Natural killer cell (primary cell): ENCODE measurements at regions not wholly inside any gene's neighbourhood (a gene's known extent, or its start where the extent isn't known, plus 50 kb on each side); places are given as distances from the start of the nearest gene placed in this dataset.

Source experiments
- ATAC-seq, 3 donors: fragments of 150-1000 bp in 2 of 3; fragments of 200-7000 bp in 1 of 3; cut with Tn5 transposase; 1 replicate in 1 of 3; 2 replicates in 2 of 3; pipeline ENCODE4 v1.10.0; 2021; ENCODE audit warnings: mild to moderate bottlenecking in 2 of 3, moderate library complexity in 2 of 3
- DNase-seq, 2 donors: peaks; one replicate each; pipeline versions ENCODE4 v3.0.0 to v3.0.0-alpha.2; 2013 to 2021; ENCODE audit warnings: mixed read lengths in 1 of 2
- H3K27ac ChIP-seq: one replicate; pipeline ENCODE4 v1.5.1; 2013; ENCODE audit warnings: mild to moderate bottlenecking, low read length
- H3K27me3 ChIP-seq: one replicate; pipeline ENCODE4 v1.6.1; 2013; ENCODE audit warnings: low read length; ENCODE audit not compliant: control insufficient read depth, insufficient read depth
- H3K36me3 ChIP-seq: one replicate; pipeline ENCODE4 v1.6.1; 2013; ENCODE audit warnings: low read length; ENCODE audit not compliant: control insufficient read depth, insufficient read depth
- H3K4me1 ChIP-seq: one replicate; pipeline ENCODE4 v1.6.1; 2013; ENCODE audit warnings: low read length; ENCODE audit not compliant: control insufficient read depth, insufficient read depth
- H3K4me3 ChIP-seq: one replicate; pipeline ENCODE4 v1.5.1; 2013; ENCODE audit warnings: low read length
- H3K9me3 ChIP-seq: one replicate; pipeline ENCODE4 v1.6.1; 2013; ENCODE audit warnings: low read length; ENCODE audit not compliant: control insufficient read depth, insufficient read depth
- H3K27ac Mint-ChIP-seq, 2 donors: one replicate each; pipeline ENCODE4 v1.8.0; 2022; ENCODE audit warnings: mild to moderate bottlenecking in 2 of 2, mixed read lengths in 2 of 2, moderate library complexity in 1 of 2
- H3K27me3 Mint-ChIP-seq, 2 donors: one replicate each; pipeline ENCODE4 v1.8.0; 2022; ENCODE audit warnings: low read depth in 2 of 2, mixed read lengths in 2 of 2
- H3K36me3 Mint-ChIP-seq: one replicate; pipeline ENCODE4 v1.8.0; 2022; ENCODE audit warnings: mixed read lengths
- H3K4me1 Mint-ChIP-seq, 2 donors: one replicate each; pipeline ENCODE4 v1.8.0; 2022; ENCODE audit warnings: mixed read lengths in 2 of 2
- H3K4me3 Mint-ChIP-seq: one replicate; pipeline ENCODE4 v1.8.0; 2022; ENCODE audit warnings: mild to moderate bottlenecking, moderate library complexity, mixed read lengths
- H3K9me3 Mint-ChIP-seq, 2 donors: one replicate each; pipeline ENCODE4 v1.8.0; 2022; ENCODE audit warnings: mixed read lengths in 2 of 2
- CTCF ChIP-seq: fragments of 200-600 bp; IDR thresholded peaks from one replicate; pipeline ENCODE4 v1.8.0; 2022; ENCODE audit warnings: antibody characterized with exemption
- WGBS: methylation state at CpG from one replicate; pipeline ENCODE4 v1.1.7; 2013; ENCODE audit warnings: missing lambda C conversion rate; ENCODE audit not compliant: insufficient coverage; 5-methylcytosine and 5-hydroxymethylcytosine counted together
- intact Hi-C: fragments of 100-400 bp; cut with micrococcal nuclease; formaldehyde crosslinking; loops from one replicate; pipeline ENCODE4 v1.14.2; 2022

- H3K27me3 ChIP-seq: no peaks in the 10 kb centered on the region
- H3K9me3 ChIP-seq: no peaks in the 10 kb centered on the region
- H3K27me3 Mint-ChIP-seq: no peaks in the 10 kb centered on the region
- WGBS: 94% methylated on average over 3 of the region's 3 CpGs
- H3K4me3 Mint-ChIP-seq: no peak overlapping the region
- H3K36me3 ChIP-seq: no peaks in the 10 kb centered on the region
- no peaks in the 10 kb centered on the region for H3K4me1 Mint-ChIP-seq
- intact Hi-C loops: no loop called here
- H3K27ac ChIP-seq: no peak overlapping the region
- no peak for DNase-seq
- H3K9me3 Mint-ChIP-seq: peaks cover 0 to 8% of the 10 kb centered on the region in 2 donors
- no peak for TF ChIP-seq CTCF
- ATAC-seq: no peak
- no peaks in the 10 kb centered on the region for H3K4me1 ChIP-seq
- H3K4me3 ChIP-seq: no peak overlapping the region
- H3K27ac Mint-ChIP-seq: no peak overlapping the region
- no peaks in the 10 kb centered on the region for H3K36me3 Mint-ChIP-seq
These were observed 57.7 kb upstream of the MAST4 start for GRCh38 chr5:66538531-66538930.

DNA sequence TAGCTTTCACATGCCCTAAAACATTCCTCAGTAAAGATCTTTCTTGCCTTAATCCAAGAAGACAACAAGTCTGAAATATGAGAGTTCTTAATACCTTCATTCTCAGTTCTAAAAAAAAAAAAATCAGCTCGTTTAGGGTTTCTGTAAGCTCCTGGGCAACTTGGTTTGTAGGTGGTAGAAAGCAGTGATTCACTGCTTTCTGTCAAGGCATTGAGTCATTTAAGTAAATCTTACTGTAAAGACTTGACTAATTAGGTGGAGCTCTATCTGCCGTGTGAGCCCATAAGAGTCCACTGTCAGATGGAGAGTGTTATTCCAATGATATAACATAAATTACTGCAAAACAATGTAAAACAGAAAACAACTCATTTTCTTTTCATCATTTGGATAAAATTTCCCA, 56.1 kb upstream of the MAST4 start:
- Mint-ChIP-seq H3K4me3 (no peak overlapping the region), H3K4me1 (no peaks in the 10 kb centered on the region), H3K36me3 (no peaks in the 10 kb centered on the region), H3K9me3 (peaks cover 0 to 8% of the 10 kb centered on the region in 2 donors), H3K27me3 (no peaks in the 10 kb centered on the region), H3K27ac (no peak overlapping the region)
- 43% methylated on average over 1 of the region's 2 CpGs for WGBS
- H3K36me3 ChIP-seq: no peaks in the 10 kb centered on the region
- H3K27ac ChIP-seq: no peak overlapping the region
- DNase-seq (no peak), ATAC-seq (no peak)
- H3K4me3 ChIP-seq: no peak overlapping the region
- H3K9me3 ChIP-seq: no peaks in the 10 kb centered on the region
- TF ChIP-seq CTCF: no peak
- intact Hi-C loops: no loop called here
- H3K4me1 ChIP-seq: no peaks in the 10 kb centered on the region
- H3K27me3 ChIP-seq: no peaks in the 10 kb centered on the region

DNA sequence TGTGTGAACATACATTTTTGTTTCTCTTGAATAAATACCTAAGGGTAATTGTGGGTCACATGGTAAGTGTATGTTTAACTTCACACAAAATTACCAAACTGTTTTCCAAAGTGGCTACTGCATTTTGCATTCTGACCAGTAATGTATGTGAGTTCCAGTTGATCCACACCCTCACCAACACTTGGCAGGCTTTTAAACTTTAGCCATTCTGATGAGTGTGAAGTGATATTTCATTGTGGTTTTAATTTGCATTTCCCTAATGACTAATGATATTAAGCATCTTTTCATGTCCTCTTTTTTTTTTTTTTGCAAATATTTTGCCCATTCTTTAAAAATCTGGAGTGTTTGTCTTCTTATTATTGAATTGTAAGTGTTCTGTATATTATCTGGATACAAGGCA, 53.5 kb upstream of the MAST4 start:
- Histone ChIP-seq H3K9me3 (no peaks in the 10 kb centered on the region), H3K4me3 (no peak overlapping the region), H3K27ac (no peak overlapping the region), H3K27me3 (no peaks in the 10 kb centered on the region), H3K36me3 (no peaks in the 10 kb centered on the region), H3K4me1 (no peaks in the 10 kb centered on the region)
- Mint-ChIP-seq H3K36me3 (no peaks in the 10 kb centered on the region), H3K9me3 (peaks cover 0 to 2% of the 10 kb centered on the region in 2 donors), H3K4me1 (no peaks in the 10 kb centered on the region), H3K4me3 (no peak overlapping the region), H3K27ac (no peak overlapping the region), H3K27me3 (no peaks in the 10 kb centered on the region)
- ATAC-seq: no peak
- no peak for TF ChIP-seq CTCF
- intact Hi-C loops: no loop called here
- DNase-seq: no peak
